HUDEP-2 (cell line): ENCODE measurements at regions not wholly inside any gene's neighbourhood (a gene's known extent, or its start where the extent isn't known, plus 50 kb on each side); places are given as distances from the start of the nearest gene placed in this dataset.

Experiments
- DNase-seq, 76 experiments: peaks; one replicate each; lab custom pipeline; 2025; ENCODE audit not compliant: unreplicated experiment in 76 of 76; lab: John Stamatoyannopoulos, UW

DNA sequence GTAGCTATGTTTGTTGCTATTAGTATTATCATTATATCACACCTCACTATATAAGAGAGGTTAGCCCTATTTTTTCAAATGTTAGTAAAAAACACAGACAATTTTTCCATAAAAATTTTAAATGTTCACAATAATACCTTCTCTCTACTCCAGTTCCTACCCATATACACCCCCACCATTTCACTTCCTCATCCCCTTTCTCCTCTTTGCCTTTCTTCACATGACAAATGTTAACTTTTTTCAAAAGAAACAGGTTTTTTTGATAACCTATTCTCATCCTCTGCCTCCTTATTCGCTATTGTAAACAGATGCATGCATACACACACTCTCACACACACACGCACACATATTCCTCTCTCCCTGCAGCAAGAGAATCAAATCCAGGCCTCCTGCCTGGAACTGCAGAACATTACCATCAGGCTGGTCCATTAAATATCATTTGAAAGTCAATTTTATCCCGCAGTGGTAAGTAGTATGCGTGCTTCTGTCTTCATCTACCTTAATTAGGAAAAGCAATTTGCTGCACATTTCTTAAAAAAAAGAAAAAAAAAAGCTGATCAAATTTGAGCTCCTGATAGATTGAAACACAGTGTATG lies 55.5 kb downstream of the MID1IP1 start:
- no peak for DNase-seq

DNA sequence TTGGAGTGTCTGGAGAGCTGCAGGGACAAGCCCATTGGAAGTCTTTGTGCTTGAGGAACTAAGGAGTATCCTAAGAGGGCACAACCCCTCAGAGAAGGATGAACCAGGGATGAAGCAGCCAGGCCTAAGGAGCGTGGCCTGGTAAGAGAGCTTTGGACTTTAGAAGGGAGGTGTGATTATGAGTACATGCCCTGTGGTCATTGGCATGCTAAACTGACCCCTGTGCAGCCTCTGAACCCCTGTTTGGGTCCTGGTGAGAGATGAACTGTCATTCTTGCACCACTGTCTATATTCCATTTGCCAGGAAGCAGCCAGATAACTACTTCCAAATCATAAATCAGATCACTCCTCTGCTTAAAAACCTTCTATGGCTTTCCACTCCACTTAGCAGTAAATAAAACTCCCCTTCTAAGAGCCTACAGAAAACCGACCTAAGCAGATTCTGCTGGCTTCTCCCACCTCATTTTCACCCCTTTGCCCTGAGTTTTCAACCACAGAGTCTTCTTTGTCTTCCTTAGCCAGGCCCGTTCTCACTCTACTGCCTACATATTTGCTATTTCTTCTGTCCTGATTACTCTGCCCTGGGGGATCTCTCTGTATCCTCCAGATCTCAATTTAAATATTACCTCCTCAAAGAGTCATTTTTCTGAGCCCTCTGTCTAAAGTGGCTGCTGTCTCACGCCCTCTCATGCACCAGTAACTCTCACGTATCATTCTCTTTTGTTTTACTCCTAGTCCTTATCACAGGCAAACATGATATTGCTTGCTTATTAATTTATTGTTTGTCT lies 56.7 kb downstream of the MID1IP1 start:
- DNase-seq = no peak

DNA sequence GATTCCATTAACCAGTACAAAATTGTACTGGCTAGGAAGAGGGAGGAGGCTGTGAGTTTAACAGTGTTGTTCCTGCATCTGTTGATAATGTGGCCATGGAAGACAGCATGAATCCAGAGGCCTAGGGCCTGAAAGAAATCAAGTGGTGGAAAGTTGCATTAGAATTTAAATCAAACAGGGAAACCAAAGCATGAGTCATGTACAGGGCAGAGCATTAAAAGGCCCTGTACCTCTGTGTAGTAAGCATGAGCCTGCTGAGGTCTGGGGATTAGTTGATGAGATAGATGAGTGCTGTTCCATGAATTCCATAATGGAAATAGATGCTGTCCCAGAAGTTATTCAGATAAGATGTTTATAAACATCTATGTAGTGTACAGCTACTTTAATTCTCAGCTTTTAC lies 58.3 kb downstream of the MID1IP1 start:
- DNase-seq = no peak

DNA sequence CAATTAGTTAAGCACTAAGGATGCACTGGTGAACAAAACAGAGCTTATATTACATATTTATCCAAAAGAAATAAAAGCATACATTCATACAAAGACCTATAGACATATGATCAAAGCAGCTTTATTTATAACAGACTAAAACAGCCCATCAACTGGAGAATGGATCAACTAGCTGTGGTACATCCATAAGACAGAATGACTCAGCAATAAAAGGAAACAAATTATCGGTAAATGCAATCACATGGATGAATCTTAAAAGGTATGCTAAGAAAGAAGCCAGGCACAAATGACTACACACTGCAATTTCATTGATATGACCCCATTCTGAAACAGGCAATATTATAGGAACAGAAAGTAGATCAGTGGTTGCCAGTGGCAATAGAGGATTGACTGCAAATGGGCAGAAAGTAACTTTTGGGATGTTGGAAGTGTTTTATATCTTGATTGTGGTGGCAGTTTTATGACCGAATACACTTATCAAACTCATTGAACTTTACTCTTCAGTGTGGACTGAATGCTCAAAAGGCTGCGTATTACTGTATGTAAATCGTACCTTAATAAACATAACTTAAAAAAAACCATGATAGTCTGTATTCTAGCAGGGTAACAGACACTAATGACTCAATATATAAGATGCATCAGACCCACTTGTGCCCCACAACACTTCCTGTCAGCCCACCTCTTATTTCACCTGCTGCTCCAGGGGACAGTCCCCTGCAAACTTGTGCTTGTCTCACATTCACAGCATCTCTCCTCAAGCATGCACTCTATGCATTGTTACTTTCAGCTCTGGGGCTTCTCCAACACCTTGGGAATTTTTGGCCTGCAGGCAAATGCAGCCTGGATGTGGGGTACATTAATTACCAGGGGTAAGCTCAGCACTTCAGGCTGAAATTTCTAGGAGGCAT lies 59.1 kb downstream of the MID1IP1 start:
- no peak for DNase-seq

DNA sequence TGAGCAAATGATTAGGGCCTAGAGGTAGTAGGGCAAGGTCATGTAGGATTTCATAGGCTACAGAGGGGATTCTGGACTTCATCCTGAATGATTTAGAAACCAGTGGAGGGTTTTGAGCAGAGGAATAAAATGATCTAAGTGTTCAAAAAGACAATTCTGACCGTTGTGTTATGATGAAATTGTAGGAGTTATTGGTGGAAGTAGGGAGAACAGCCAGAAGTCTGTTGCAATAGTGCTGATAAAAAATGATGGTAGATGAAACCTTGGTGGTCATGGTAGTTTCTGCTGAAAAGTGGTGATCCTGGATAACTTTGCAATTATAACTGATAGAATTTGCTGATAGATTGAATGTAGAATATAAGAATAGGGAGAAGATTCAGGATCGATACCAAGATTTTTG lies 60.2 kb downstream of the MID1IP1 start:
- DNase-seq = no peak

DNA sequence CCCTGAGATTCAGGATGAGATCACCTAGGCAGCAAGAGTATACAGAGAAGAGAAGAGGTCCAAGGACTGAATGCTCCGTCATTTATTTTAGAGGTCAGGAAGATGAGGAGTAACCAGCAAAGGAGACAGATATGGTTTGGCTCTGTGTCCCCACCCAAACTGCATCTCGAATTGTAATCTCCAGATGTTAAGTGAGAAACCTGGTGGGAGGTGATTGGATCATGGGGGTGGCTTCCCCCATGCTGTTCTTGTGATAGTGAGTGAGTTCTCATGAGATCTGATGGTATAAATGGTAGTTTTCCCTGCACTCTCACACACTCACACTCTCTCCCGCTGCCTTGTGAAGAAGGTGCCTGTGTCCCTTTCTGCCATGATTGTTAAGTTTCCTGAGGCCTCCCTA lies 60.8 kb downstream of the MID1IP1 start:
- peak in 47 of 76 experiments; percentile 0 to 66 (median 10) for DNase-seq

DNA sequence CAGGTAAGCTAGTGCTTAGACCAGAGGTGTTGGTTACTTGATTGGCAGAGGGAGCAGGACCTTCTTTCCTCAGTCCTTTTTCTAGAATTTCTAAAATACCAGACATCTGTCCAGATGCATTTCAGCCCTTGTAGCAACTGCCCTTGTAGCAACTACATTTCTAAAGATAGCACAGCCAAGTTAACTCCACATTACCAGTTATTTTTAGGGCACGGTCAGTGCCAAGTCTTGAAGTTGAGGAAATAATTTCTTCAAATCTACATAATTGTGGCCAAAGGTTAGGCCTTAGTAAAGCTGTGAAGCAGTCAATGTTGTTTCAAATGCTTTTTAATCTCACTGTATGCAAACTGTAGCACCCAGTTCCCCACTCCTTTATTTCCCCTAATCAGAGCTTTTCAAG lies 62.9 kb downstream of the MID1IP1 start:
- no peak for DNase-seq

DNA sequence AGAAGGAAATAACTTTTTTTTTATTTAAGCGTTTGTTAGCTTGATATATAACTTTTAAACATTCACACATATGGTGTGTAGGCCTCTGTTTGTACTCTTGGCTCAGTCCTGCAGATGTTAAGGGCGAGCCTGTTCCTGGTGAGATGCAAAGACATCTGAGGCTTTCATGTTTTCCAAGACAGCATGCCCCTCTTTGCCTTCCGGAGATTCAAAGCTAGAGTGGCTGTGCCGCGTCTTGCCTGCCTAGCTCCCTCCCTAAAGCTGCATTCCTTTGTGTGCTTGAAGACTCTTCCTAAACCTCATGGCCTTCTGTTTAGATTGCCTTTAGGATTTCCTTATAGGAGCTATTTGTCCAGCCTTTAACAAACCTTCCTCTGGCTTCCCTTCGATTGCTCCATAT lies 67.1 kb downstream of the MID1IP1 start:
- no peak for DNase-seq

DNA sequence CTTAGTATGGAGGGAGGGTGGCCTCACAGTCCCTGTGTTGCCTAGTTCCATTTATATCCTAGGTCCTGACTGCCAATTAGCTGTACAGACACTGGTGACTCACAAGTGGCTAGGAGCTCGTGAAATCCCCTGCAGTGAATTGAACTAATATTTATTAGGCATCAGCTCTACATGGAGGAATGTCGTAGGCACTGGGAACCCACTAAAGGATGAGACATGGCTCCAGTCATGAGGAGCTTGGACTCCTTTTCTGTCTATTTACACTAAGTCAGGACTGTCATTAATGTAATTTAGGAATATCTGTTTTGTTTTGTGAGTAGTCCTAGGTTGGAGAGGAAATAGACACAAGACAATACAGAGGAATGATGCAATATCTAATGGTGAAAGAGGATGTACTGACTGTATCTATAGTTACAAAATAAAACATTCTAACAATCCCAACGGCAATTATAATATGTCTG lies 67.7 kb downstream of the MID1IP1 start:
- DNase-seq = no peak

DNA sequence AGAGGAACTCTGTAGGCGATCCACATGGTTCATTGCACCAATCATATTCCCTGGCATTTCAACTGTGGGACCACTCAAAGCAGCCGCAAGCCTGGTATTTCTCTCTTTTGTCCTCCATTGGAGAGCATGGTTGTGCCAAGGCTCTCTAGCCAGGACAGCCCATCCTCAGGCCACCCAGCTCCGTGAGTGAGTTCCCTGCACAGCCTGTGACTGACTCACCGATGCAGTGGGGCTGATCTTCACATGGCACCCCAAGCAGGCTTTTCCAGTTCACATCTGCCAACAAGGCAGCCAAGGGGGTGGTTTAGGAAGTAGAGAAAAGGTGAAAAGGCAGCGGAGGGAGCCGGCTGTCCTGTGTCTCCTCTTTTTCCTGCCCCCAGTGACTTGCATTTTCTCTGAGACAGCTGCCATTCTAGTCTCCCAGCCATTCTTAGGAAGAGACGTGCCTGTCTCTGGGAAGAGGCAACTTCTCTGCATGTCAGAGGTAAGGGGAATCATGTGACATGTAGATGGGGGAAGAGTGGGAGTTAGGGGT lies 69.2 kb downstream of the MID1IP1 start:
- no peak for DNase-seq

DNA sequence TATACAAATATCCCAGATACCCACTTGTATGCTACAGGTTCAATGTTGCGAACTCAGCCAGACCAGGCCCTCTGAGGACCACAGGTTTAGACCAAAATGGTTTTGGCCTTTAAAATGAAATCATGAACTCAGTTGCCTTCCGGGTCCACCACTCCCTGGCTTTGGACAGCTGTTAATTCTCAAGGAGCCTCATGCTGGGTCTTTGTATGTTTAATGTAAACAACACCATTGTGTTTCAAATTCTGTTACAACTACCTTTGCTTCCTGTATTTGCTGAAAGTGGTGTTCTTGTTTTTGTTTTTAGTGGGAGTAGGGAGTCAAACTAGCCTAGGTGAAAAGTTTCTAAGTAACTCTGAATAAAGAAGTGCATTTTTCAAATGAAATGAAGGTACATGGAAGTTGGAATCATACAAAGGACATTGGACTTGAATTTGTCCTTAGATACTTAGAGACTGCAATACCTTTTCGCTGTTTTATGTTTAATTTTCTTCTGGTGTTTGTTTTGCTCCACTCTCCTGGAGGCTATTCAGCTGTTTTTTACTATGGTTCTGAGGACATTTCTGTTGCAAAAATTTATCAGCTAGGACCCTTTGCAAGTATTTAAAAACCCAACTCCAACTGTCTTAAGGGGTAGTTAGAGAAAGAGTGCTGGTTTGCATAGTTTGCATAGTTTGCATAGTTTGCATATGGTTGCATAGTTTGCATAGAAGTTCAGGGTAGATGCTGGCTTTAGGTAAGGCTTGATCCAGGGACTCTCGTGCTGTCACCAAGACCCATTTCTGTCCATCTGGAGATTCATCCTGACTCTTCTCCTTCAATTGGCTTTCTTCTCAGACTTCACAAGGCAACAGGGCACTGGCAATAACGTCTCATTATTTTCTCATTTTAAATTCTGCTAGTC lies 70.1 kb downstream of the MID1IP1 start:
- no peak for DNase-seq

DNA sequence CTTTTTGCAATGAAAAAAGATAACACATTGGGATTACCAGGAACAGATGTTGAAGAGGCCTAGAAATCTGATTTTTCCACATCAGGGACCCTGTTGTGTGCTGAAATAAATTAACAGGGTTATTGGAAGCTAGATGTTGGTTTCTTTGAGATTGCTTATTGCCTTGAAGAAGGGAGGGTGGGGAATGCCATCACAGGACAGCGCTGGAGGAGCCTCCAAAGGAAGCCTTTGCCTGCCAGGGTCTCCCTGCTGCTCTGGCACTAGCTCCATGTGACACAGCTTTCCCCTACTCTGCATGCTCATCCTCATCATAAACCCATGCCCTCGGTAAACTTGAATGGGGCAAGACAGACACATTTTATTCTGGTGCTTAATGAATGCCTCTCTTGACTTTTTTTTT lies 76.1 kb downstream of the MID1IP1 start:
- no peak for DNase-seq

DNA sequence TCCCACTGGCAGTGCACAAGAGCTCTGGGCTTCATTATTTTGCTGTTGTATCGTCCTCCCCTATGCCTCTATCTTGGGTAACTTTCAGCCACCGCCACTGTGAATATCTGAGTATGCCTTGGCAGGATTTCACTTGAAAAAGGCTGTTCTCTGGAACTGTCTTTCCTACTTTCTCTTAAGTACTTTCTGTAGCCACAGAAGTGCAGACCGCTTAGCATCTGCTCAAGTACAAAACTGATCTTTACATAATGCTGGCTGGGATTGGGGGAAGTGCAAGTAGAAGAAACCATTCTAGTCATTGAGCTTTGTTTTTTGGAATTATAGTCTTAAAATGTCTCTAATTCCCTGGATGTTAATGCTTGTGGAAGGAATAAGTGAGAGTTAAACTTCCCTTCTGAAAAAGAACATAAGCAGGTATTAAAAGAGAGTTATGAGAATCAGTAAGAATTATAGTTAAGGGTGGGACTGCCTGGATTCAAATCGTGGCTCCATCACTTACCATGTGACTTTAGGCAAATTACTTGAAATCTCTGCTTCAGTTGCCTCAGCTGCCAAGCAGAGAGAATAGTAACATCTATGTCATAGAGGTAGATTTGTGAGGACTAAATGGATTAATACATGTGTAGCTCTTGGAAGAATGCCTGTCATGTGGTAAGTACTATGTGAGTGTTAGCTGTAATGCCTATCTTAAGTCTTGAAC lies 77.5 kb downstream of the MID1IP1 start:
- no peak for DNase-seq

DNA sequence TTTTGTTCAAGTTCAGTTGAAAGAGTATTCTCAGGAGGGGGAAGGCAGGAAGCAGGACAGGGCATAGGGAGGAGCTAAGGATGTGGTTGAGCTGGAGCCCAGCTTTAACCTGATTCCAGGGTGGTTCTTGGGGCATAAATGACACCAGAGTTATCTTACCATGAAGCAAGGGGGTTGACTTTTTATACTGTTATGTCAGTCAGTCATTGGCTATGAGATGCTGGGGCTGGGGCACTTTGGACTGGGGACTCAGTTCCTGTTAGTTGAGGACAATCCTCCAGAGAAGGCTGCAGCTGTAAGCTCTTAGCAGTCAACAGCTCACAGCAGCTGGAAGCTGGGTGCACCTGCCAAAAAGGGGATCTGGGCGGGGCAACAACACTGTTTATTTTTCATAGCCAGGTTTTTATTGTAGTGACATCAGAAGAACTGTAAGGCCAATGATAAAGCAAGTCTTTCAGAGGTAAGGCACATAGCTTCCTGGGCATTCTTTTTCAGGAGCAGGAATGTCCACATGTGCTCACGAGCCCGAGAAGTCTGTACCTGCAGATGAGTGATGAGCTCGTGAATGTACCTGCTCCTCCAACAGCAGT lies 78.5 kb downstream of the MID1IP1 start:
- DNase-seq = no peak

DNA sequence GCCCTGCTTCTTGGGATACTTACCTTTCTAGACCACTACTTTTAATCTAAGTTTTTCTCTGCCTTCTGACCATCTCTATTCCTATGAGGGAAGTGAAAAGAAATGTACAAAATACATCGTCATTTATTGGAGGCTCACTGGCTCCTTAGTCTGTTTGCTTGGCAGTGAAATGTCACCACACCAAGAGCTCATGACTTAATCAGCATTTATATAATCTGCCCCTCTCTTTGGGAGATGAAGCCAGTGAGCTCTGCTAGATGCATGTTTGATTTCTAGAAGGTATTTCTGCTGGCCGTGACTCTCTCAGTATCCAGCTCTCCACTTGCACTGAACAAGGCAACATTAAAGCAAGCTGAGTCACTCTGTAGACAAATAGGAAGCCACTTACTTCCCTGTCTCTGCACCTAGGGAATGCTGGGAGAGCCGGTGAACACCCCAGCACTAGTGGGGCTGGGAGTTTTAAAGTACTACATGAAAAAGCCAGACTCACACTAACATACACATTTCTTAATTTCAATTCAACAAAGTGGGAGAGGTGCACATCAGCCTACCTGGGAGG lies 79.1 kb downstream of the MID1IP1 start:
- no peak for DNase-seq

DNA sequence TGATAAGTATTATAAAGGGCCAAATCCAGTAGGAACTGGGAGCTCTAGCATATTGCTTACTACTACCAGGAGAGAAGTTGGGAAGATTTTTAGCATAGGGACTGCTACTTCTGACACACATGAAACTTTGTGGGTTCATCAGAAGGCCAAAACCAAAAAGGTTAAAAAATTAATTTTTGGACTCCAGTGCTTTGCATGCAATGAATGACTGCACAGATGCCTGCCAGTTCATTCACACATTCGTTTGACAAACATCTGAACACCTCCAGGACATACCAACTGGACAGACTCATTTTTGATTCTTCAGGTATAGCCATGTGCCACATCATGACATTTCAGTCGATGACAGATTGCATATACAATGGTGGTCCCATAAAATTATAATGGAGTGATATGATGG lies 79.8 kb downstream of the MID1IP1 start:
- DNase-seq = no peak

DNA sequence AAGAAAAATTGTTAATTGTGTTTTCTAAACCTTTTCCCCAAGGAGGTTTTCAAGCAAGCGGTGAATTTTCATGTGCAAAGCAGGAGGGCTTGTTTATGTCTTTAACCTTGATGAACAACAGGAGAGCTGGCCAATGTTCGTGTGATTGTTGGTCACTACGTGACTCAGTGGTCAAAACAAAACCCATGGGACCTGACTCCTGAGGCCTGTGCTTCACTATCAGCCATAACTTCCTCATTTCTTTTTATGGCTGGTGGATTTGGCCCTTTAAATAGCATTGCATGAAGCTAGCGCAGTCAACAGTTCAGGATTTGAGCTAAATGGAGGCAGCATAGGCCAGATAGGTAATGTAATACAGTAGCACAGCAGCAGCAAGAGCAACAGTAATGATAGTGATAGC lies 80.5 kb downstream of the MID1IP1 start:
- DNase-seq = no peak

DNA sequence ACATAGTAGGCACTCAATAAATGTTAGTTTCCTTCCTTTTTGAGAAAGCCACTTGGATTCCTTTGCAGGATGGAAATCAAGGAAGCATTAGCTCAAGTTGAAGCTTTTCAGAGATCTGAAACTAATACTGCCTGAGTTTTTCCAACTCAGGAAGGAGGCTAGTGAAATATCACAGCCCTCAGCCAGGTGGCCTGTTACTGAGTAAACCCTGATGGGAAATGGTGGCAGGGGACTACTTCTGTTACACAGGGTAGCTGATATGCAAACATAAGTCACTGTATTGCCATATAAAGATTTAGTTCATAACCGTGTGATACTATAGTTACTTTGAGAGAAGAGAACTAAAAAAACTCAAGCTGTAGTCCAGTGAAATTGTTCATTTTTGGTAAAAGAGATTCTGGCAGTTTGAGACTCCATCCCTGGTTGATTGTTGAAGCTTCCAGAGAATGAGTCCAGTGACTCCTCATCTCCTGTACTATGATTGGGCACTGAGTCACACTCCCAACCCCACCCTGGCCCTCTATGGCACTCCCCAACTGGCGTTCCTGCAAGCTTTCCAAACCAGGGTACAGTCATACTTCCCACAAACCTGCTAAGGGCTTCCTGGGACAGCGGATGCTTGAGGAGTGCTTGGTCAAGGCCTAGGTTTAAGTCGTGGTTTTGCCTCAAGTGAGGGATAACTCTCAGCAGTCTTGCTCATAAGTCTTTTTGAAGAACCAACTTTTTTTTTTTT lies 81.8 kb downstream of the MID1IP1 start:
- no peak for DNase-seq
